ENCODE measurements at regions not wholly inside any gene's neighbourhood (a gene's known extent, or its start where the extent isn't known, plus 50 kb on each side); places are given as distances from the start of the nearest gene placed in this dataset.
"Not testable (repeated sequence)": the region's sequence is repeated elsewhere in the genome, so short reads cannot be mapped to it uniquely, and the experiment has no call there.

- DNase-seq (ENCODE audit: low spot score in 2 of 2), result no peak
- no peak for FAIRE-seq
Observed at GRCh38 chr7:142698429-142698828, 50.8 kb upstream of the PRSS1 start.

GRCh38 chr7:142697270-142697669 lies 52.0 kb upstream of the PRSS1 start:
- no peak for DNase-seq (ENCODE audit: low spot score in 2 of 2)
- FAIRE-seq, result no peak

GRCh38 chr7:142696456-142697179 lies 52.7 kb upstream of the PRSS1 start:
- DNase-seq (ENCODE audit: low spot score in 2 of 2) (no peak), FAIRE-seq (no peak)

GRCh38 chr7:142693911-142694310 lies 55.4 kb upstream of the PRSS1 start:
- no peak for DNase-seq (ENCODE audit: low spot score in 2 of 2)
- FAIRE-seq, result no peak

GRCh38 chr7:142690554-142691182 lies 58.6 kb upstream of the PRSS1 start:
- no peak for FAIRE-seq

GRCh38 chr7:142689439-142690120 lies 59.7 kb upstream of the PRSS1 start:
- DNase-seq (ENCODE audit: low spot score in 2 of 2) (no peak), FAIRE-seq (no peak)

More at GRCh38 chr7:142690554-142691182, 58.6 kb upstream of the PRSS1 start:
- no peak for DNase-seq (ENCODE audit: low spot score in 2 of 2)

- DNase-seq (ENCODE audit: low spot score in 2 of 2) (no peak), FAIRE-seq (no peak)
Observed at GRCh38 chr7:142685877-142686508, 63.3 kb upstream of the PRSS1 start.

- FAIRE-seq (no peak), DNase-seq (ENCODE audit: low spot score in 2 of 2) (no peak)
Observed at GRCh38 chr7:142681314-142682092, 67.8 kb upstream of the PRSS1 start.

GRCh38 chr7:142671506-142671905 lies 77.8 kb upstream of the PRSS1 start:
- no peak for DNase-seq (ENCODE audit: low spot score in 2 of 2)
- no peak for FAIRE-seq

- FAIRE-seq, result no peak
- DNase-seq (ENCODE audit: low spot score in 2 of 2), result no peak
Observed at GRCh38 chr7:142670511-142670910, 78.8 kb upstream of the PRSS1 start.

- no peak for DNase-seq (ENCODE audit: low spot score in 2 of 2)
- no peak for FAIRE-seq
Observed at GRCh38 chr7:142669074-142669654, 80.1 kb upstream of the PRSS1 start.

- DNase-seq (ENCODE audit: low spot score in 2 of 2) (no peak), FAIRE-seq (no peak)
Observed at GRCh38 chr7:142668495-142668894, 80.8 kb upstream of the PRSS1 start.

GRCh38 chr7:142657376-142657775 lies 91.9 kb upstream of the PRSS1 start:
- no peak for FAIRE-seq
- DNase-seq (ENCODE audit: low spot score in 2 of 2), result no peak

- DNase-seq (ENCODE audit: low spot score in 2 of 2) (no peak), FAIRE-seq (no peak)
Observed at GRCh38 chr7:142654398-142654797, 94.9 kb upstream of the PRSS1 start.

- FAIRE-seq (no peak), DNase-seq (ENCODE audit: low spot score in 2 of 2) (no peak)
Observed at GRCh38 chr7:142647749-142648148, 101.5 kb upstream of the PRSS1 start.

- no peak for FAIRE-seq
- no peak for DNase-seq (ENCODE audit: low spot score in 2 of 2)
Observed at GRCh38 chr7:142646386-142647140, 102.7 kb upstream of the PRSS1 start.

- DNase-seq (ENCODE audit: low spot score in 2 of 2) (no peak), FAIRE-seq (no peak)
Observed at GRCh38 chr7:142645777-142646176, 103.5 kb upstream of the PRSS1 start.

- FAIRE-seq, result no peak
- no peak for DNase-seq (ENCODE audit: low spot score in 2 of 2)
Observed at GRCh38 chr7:142642316-142642715, 107.0 kb upstream of the PRSS1 start.

GRCh38 chr7:142641252-142641651 lies 108.0 kb upstream of the PRSS1 start:
- not testable (repeated sequence) for DNase-seq (ENCODE audit: low spot score in 2 of 2); FAIRE-seq

Data from frontal cortex (tissue), 3 donors.